ENCODE measurements at regions not wholly inside any gene's neighbourhood (a gene's known extent, or its start where the extent isn't known, plus 50 kb on each side); places are given as distances from the start of the nearest gene placed in this dataset.
"Not testable (repeated sequence)": the region's sequence is repeated elsewhere in the genome, so short reads cannot be mapped to it uniquely, and the experiment has no call there.

DNA sequence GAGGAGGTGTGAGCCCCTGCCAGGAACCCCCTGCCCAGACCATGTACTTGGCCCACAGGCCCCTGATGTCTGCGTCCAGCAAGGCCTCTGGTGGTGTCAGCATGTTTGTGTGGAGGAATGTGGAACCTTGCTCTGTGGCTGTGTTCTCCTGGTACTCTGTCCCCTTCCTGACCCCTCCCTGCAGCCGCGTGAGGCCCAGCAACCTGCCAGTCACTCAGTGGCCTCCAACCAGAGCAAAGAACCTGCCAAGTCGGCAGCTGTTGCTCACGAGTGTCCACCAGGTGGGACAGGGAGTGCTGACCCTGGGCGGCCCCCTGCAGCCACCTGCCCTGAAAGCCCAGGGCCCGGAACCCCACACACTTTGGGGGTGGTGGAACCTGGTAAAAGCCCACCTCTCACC lies 65.6 kb upstream of the COBL start:
- H3K4me1 Mint-ChIP-seq, H3K27ac Mint-ChIP-seq: not testable (repeated sequence)

DNA sequence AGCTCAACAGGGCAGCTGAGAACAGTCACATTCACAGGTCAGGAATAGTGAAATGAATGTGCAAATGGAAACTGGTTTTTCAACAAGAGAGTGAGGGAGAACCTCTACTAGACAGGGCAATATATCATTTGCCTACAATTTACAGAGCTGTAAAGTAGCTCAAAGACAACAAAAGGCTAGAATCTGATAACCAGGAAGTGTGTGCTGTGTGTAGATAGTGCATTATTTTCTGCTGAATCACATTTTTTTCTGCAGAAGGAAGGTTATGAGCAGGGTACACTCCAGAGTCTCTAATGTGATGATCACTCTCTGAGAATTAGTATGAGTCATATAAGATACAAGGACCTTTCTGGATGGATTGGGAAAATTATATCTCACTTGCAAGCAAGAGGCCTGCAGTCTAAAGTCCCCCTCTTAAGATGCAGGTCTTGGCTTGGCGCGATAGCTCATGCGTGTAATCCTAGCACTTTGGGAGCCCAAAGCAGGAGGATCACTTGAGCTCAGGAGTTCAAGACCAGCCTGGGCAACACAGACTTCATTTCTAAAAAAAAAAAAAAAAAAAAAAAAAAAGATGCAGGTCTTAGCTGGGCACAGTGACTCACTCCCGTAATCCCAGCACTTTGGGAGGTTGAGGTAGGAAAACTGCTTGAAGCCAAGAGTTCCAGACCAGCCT lies 59.9 kb upstream of the COBL start:
- CTCF ChIA-PET: no interaction called here
- no peak for ATAC-seq
- POLR2A ChIA-PET: no interaction called here

More for the DNA sequence above, 65.6 kb upstream of the COBL start:
- POLR2A ChIA-PET; H3K9me3 ChIP-seq (ENCODE audit: control insufficient read depth in 2 of 3, low read length in 3 of 3); H3K27me3 ChIP-seq (ENCODE audit: control insufficient read depth in 2 of 2, insufficient read depth in 2 of 2, low read length in 2 of 2); H3K36me3 ChIP-seq (ENCODE audit: control insufficient read depth in 2 of 3, insufficient read depth in 3 of 3, low read length in 3 of 3); intact Hi-C loops (cut with micrococcal nuclease); H3K9me3 Mint-ChIP-seq; H3K4me3 ChIP-seq (ENCODE audit: low read length); DNase-seq; CTCF ChIA-PET; H3K4me3 Mint-ChIP-seq; ATAC-seq; H3K36me3 Mint-ChIP-seq; H3K4me1 ChIP-seq (ENCODE audit: control insufficient read depth in 2 of 2, insufficient read depth in 2 of 2, low read length in 2 of 2); H3K27ac ChIP-seq (ENCODE audit: low read depth, low read length); H3K27me3 Mint-ChIP-seq: not testable (repeated sequence)

DNA sequence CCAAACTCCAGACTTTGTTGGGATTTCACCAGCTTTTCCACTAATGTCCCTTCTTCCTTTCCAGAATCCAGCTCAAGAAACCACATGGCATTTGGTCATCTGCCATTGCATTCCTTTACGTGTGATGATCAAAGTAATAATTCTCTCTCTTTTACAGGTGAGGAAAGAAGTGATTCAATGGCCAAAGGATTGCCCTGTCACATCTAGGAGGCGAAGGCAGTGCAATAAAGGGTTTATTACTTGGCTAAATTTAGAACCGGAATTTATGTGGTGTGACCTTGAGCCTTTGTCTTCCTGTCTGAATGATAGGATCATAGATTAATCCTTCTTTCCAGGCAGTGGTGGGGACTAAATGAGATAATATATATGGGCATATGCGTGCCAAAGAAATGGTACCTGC lies 58.3 kb upstream of the COBL start:
- H3K4me3 Mint-ChIP-seq: no peak overlapping the region
- Histone ChIP-seq H3K4me1 (ENCODE audit: control insufficient read depth in 2 of 2, insufficient read depth in 2 of 2, low read length in 2 of 2) (no peaks in the 10 kb centered on the region), H3K9me3 (ENCODE audit: control insufficient read depth in 2 of 3, low read length in 3 of 3) (no peaks in the 10 kb centered on the region), H3K27ac (ENCODE audit: low read depth, low read length) (no peak overlapping the region), H3K4me3 (ENCODE audit: low read length) (no peak overlapping the region), H3K36me3 (ENCODE audit: control insufficient read depth in 2 of 3, insufficient read depth in 3 of 3, low read length in 3 of 3) (no peaks in the 10 kb centered on the region), H3K27me3 (ENCODE audit: control insufficient read depth in 2 of 2, insufficient read depth in 2 of 2, low read length in 2 of 2) (no peaks in the 10 kb centered on the region)
- DNase-seq (no peak), ATAC-seq (no peak)
- intact Hi-C loops (cut with micrococcal nuclease): no loop called here
- H3K4me1 Mint-ChIP-seq: no peaks in the 10 kb centered on the region
- ChIA-PET POLR2A (no interaction called here), CTCF (no interaction called here)
- H3K9me3 Mint-ChIP-seq: no peaks in the 10 kb centered on the region
- peaks cover 0 to 7% (median 0%) of the 10 kb centered on the region in 5 donors for H3K27me3 Mint-ChIP-seq
- no peaks in the 10 kb centered on the region for H3K36me3 Mint-ChIP-seq
- H3K27ac Mint-ChIP-seq: no peak overlapping the region

More for the DNA sequence above, 59.9 kb upstream of the COBL start:
- Histone ChIP-seq H3K27ac (ENCODE audit: low read depth, low read length) (no peak overlapping the region), H3K4me1 (ENCODE audit: control insufficient read depth in 2 of 2, insufficient read depth in 2 of 2, low read length in 2 of 2) (no peaks in the 10 kb centered on the region), H3K4me3 (ENCODE audit: low read length) (no peak overlapping the region), H3K27me3 (ENCODE audit: control insufficient read depth in 2 of 2, insufficient read depth in 2 of 2, low read length in 2 of 2) (no peaks in the 10 kb centered on the region), H3K9me3 (ENCODE audit: control insufficient read depth in 2 of 3, low read length in 3 of 3) (no peaks in the 10 kb centered on the region), H3K36me3 (ENCODE audit: control insufficient read depth in 2 of 3, insufficient read depth in 3 of 3, low read length in 3 of 3) (no peaks in the 10 kb centered on the region)
- Mint-ChIP-seq H3K27ac (no peak overlapping the region), H3K9me3 (no peaks in the 10 kb centered on the region), H3K4me3 (no peak overlapping the region), H3K4me1 (no peaks in the 10 kb centered on the region), H3K36me3 (no peaks in the 10 kb centered on the region), H3K27me3 (peaks cover 0 to 5% (median 0%) of the 10 kb centered on the region in 5 donors)
- intact Hi-C loops (cut with micrococcal nuclease): no loop called here
- DNase-seq: no peak

DNA sequence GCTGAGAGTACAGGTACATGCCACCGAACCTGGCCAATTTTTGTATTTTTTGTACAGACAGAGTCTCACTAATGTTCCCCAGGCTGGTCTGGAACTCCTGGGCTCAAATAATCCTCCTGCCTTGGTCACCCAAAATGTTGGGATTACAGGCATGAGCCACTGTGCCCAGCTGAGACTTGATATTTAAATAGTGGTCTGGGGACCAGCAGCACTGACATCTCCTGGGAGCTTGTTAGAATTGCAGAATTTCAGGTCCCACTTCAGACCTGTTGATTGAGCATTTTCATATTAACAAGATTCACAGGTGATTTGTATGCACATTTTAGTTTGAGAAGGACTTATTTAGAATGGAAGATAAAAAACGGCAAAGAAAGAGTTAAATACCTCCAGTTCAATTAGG lies 57.0 kb upstream of the COBL start:
- H3K9me3 Mint-ChIP-seq; H3K27ac Mint-ChIP-seq; H3K27me3 Mint-ChIP-seq; DNase-seq; POLR2A ChIA-PET; H3K4me1 Mint-ChIP-seq; H3K4me1 ChIP-seq (ENCODE audit: control insufficient read depth in 2 of 2, insufficient read depth in 2 of 2, low read length in 2 of 2); H3K4me3 ChIP-seq (ENCODE audit: low read length); H3K36me3 Mint-ChIP-seq; H3K4me3 Mint-ChIP-seq; intact Hi-C loops (cut with micrococcal nuclease); ATAC-seq; H3K27me3 ChIP-seq (ENCODE audit: control insufficient read depth in 2 of 2, insufficient read depth in 2 of 2, low read length in 2 of 2); CTCF ChIA-PET; H3K9me3 ChIP-seq (ENCODE audit: control insufficient read depth in 2 of 3, low read length in 3 of 3); H3K27ac ChIP-seq (ENCODE audit: low read depth, low read length); H3K36me3 ChIP-seq (ENCODE audit: control insufficient read depth in 2 of 3, insufficient read depth in 3 of 3, low read length in 3 of 3): not testable (repeated sequence)

DNA sequence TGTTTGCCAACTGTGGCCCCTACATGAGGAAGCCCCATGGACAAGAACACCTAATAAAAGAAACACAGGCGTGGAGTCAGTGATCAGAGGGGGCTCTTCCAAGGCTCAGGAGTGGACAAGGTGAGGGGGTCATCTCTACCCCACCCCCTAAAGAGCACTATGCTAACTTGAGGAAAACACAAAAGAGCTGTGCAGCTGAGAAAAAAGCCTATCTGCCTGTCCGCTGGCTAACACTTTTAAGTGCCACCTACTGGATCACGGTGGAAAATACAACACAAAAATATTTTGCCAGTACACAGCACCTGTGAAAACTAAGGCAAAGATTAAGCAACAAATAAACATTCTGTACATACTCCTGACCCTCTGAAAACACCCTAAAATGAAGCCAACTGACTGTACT lies 53.1 kb upstream of the COBL start:
- Mint-ChIP-seq H3K36me3 (no peaks in the 10 kb centered on the region), H3K4me3 (no peak overlapping the region), H3K27ac (no peak overlapping the region), H3K9me3 (no peaks in the 10 kb centered on the region), H3K27me3 (peaks cover 0 to 6% (median 0%) of the 10 kb centered on the region in 5 donors), H3K4me1 (no peaks in the 10 kb centered on the region)
- no peak for DNase-seq
- Histone ChIP-seq H3K27me3 (ENCODE audit: control insufficient read depth in 2 of 2, insufficient read depth in 2 of 2, low read length in 2 of 2) (no peaks in the 10 kb centered on the region), H3K36me3 (ENCODE audit: control insufficient read depth in 2 of 3, insufficient read depth in 3 of 3, low read length in 3 of 3) (no peaks in the 10 kb centered on the region), H3K27ac (ENCODE audit: low read depth, low read length) (no peak overlapping the region), H3K4me1 (ENCODE audit: control insufficient read depth in 2 of 2, insufficient read depth in 2 of 2, low read length in 2 of 2) (no peaks in the 10 kb centered on the region), H3K9me3 (ENCODE audit: control insufficient read depth in 2 of 3, low read length in 3 of 3) (no peaks in the 10 kb centered on the region), H3K4me3 (ENCODE audit: low read length) (no peak overlapping the region)
- POLR2A ChIA-PET: no interaction called here
- intact Hi-C loops (cut with micrococcal nuclease): loop anchor here (5.0 kb wide), 2 partner anchors 902 to 1277 kb away; partner anchors contain the start of gene ZPBP (in 1 of the 2)
- CTCF ChIA-PET: interaction anchor here (0.7 kb wide), 1 partner anchor 209 kb away, joined by 3 read pairs; no protein-coding TSS in a partner anchor
- no peak for ATAC-seq

DNA sequence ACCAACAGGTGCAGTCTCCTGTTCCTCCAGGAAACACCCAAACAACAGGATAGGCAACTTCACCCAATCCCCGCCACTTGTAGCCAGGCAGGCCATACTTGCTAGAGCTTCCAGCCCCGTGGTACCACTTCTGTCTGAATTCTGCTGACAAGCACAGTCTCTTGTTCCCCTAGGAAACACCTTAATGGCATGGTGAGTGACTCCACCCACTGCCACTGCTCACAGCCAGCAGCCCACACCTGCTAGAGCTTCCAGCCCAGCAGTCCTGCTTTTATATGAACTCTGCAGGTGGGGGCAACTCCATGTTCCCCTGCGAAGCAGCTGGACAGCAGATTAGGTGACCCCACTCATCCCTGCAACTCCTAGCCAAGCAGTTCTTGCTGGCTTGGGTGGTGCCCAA lies 52.6 kb upstream of the COBL start:
- H3K4me3 Mint-ChIP-seq; ATAC-seq; H3K9me3 Mint-ChIP-seq; H3K27me3 Mint-ChIP-seq; H3K27ac Mint-ChIP-seq; H3K36me3 ChIP-seq (ENCODE audit: control insufficient read depth in 2 of 3, insufficient read depth in 3 of 3, low read length in 3 of 3); H3K4me3 ChIP-seq (ENCODE audit: low read length); H3K9me3 ChIP-seq (ENCODE audit: control insufficient read depth in 2 of 3, low read length in 3 of 3); H3K4me1 Mint-ChIP-seq; POLR2A ChIA-PET; H3K36me3 Mint-ChIP-seq; DNase-seq; H3K27ac ChIP-seq (ENCODE audit: low read depth, low read length); H3K4me1 ChIP-seq (ENCODE audit: control insufficient read depth in 2 of 2, insufficient read depth in 2 of 2, low read length in 2 of 2); H3K27me3 ChIP-seq (ENCODE audit: control insufficient read depth in 2 of 2, insufficient read depth in 2 of 2, low read length in 2 of 2): not testable (repeated sequence)
- CTCF ChIA-PET: interaction anchor here (0.7 kb wide), 1 partner anchor 208 kb away, joined by 3 read pairs; no protein-coding TSS in a partner anchor
- intact Hi-C loops (cut with micrococcal nuclease): loop anchor here (5.0 kb wide), 2 partner anchors 902 to 1277 kb away; partner anchors contain the start of gene ZPBP (in 1 of the 2)

DNA sequence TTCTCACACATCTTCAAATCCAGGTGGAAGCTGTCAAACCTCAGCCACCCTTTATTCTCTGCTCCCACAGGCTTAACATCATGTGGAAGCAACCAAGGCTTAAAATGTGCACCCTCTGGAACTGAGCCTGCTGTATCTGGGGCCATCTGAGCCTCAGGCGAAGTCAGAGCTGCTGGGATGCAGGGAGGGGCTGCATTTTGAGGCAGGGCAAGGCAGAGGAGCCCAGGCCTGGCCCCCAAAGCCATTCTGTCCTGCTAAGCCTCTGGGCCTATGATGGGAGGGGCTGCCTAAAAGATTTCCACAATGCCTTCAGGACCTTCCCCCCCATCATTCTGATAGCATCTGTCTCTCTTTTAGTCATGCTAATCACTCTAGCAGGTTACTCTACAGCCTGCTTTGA lies 51.7 kb upstream of the COBL start:
- intact Hi-C loops (cut with micrococcal nuclease): loop anchor here (5.0 kb wide), 2 partner anchors 901 to 1276 kb away; partner anchors contain the start of gene ZPBP (in 1 of the 2)
- Mint-ChIP-seq H3K9me3 (peaks cover 0 to 3% (median 0%) of the 10 kb centered on the region in 11 donors), H3K27ac (no peak overlapping the region), H3K27me3 (peaks cover 0 to 6% (median 0%) of the 10 kb centered on the region in 5 donors), H3K4me1 (no peaks in the 10 kb centered on the region), H3K36me3 (no peaks in the 10 kb centered on the region), H3K4me3 (no peak overlapping the region)
- Histone ChIP-seq H3K27ac (ENCODE audit: low read depth, low read length) (no peak overlapping the region), H3K36me3 (ENCODE audit: control insufficient read depth in 2 of 3, insufficient read depth in 3 of 3, low read length in 3 of 3) (no peaks in the 10 kb centered on the region), H3K9me3 (ENCODE audit: control insufficient read depth in 2 of 3, low read length in 3 of 3) (no peaks in the 10 kb centered on the region), H3K4me3 (ENCODE audit: low read length) (no peak overlapping the region), H3K27me3 (ENCODE audit: control insufficient read depth in 2 of 2, insufficient read depth in 2 of 2, low read length in 2 of 2) (no peaks in the 10 kb centered on the region), H3K4me1 (ENCODE audit: control insufficient read depth in 2 of 2, insufficient read depth in 2 of 2, low read length in 2 of 2) (no peaks in the 10 kb centered on the region)
- ChIA-PET POLR2A (no interaction called here), CTCF (no interaction called here)
- ATAC-seq (no peak), DNase-seq (no peak)
